Colonic mucosa (tissue), 4 donors: ENCODE measurements at regions not wholly inside any gene's neighbourhood (a gene's known extent, or its start where the extent isn't known, plus 50 kb on each side); places are given as distances from the start of the nearest gene placed in this dataset.

Experiments
- DNase-seq: peaks from one replicate; pipeline ENCODE4 v3.0.0-alpha.2; 2020
- H3K27ac ChIP-seq: fragments of 200-600 bp; one replicate; pipeline ENCODE4 v1.8.0; 2021
- H3K27me3 ChIP-seq: fragments of 200-600 bp; one replicate; pipeline ENCODE4 v1.8.0; 2021
- H3K36me3 ChIP-seq: fragments of 200-600 bp; one replicate; pipeline ENCODE4 v1.8.0; 2021
- H3K4me1 ChIP-seq: fragments of 200-600 bp; one replicate; pipeline ENCODE4 v1.8.0; 2021; ENCODE audit warnings: mild to moderate bottlenecking
- H3K4me3 ChIP-seq: fragments of 200-600 bp; one replicate; pipeline ENCODE4 v1.8.0; 2021
- H3K9ac ChIP-seq, 2 donors: one replicate each; pipeline ENCODE4 v1.7.0; 2013; ENCODE audit warnings: control low read depth in 2 of 2, low read depth in 2 of 2, low read length in 2 of 2
- H3K9me3 ChIP-seq: fragments of 200-600 bp; one replicate; pipeline ENCODE4 v1.8.0; 2021
- CTCF ChIP-seq: fragments of 200-600 bp; IDR thresholded peaks from one replicate; pipeline ENCODE4 v1.8.0; 2022; ENCODE audit warnings: antibody characterized with exemption, mild to moderate bottlenecking
- intact Hi-C: fragments of 100-400 bp; cut with DNase I; formaldehyde crosslinking; loops from one replicate; pipeline ENCODE4 v1.14.1; 2022
- donor health status: healthy.
- donor health status: DM: no; HTN: no; CAD: no.
- donor health status: DM: no; HTN: no; CAD: no.

- Histone ChIP-seq H3K4me1 (no peaks in the 10 kb centered on the region), H3K9me3 (no peaks in the 10 kb centered on the region), H3K9ac (no peak overlapping the region), H3K4me3 (no peak overlapping the region), H3K27ac (no peak overlapping the region), H3K36me3 (no peaks in the 10 kb centered on the region), H3K27me3 (no peaks in the 10 kb centered on the region)
- DNase-seq: peak; percentile 49
- intact Hi-C loops: loop anchor here (5.0 kb wide), 1 partner anchor 526 kb away; no protein-coding TSS in a partner anchor
- TF ChIP-seq CTCF: peak; percentile 65
Observed at GRCh38 chr19:29263305-29264135, 50.6 kb upstream of the UQCRFS1 start.

GRCh38 chr19:29264897-29265296 is 51.9 kb upstream of the UQCRFS1 start:
- Histone ChIP-seq H3K27me3 (no peaks in the 10 kb centered on the region), H3K9ac (no peak overlapping the region), H3K27ac (no peak overlapping the region), H3K36me3 (no peaks in the 10 kb centered on the region), H3K9me3 (no peaks in the 10 kb centered on the region), H3K4me1 (no peaks in the 10 kb centered on the region), H3K4me3 (no peak overlapping the region)
- no peak for TF ChIP-seq CTCF
- DNase-seq: no peak
- intact Hi-C loops: loop anchor here (5.0 kb wide), 1 partner anchor 528 kb away; no protein-coding TSS in a partner anchor

GRCh38 chr19:29265436-29265835 is 52.5 kb upstream of the UQCRFS1 start:
- TF ChIP-seq CTCF: no peak

GRCh38 chr19:29266001-29266400 is 53.0 kb upstream of the UQCRFS1 start:
- no peaks in the 10 kb centered on the region for H3K9me3 ChIP-seq
- H3K36me3 ChIP-seq: no peaks in the 10 kb centered on the region
- H3K9ac ChIP-seq: no peak overlapping the region
- H3K27me3 ChIP-seq: no peaks in the 10 kb centered on the region
- DNase-seq: no peak
- no peaks in the 10 kb centered on the region for H3K4me1 ChIP-seq
- H3K27ac ChIP-seq: no peak overlapping the region
- intact Hi-C loops: no loop called here
- TF ChIP-seq CTCF: no peak
- no peak overlapping the region for H3K4me3 ChIP-seq

More at GRCh38 chr19:29265436-29265835, 52.5 kb upstream of the UQCRFS1 start:
- no peaks in the 10 kb centered on the region for H3K27me3 ChIP-seq
- DNase-seq: no peak
- intact Hi-C loops: no loop called here
- H3K36me3 ChIP-seq: no peaks in the 10 kb centered on the region
- H3K27ac ChIP-seq: no peak overlapping the region
- H3K9me3 ChIP-seq: no peaks in the 10 kb centered on the region
- H3K4me1 ChIP-seq: no peaks in the 10 kb centered on the region
- no peak overlapping the region for H3K9ac ChIP-seq
- H3K4me3 ChIP-seq: no peak overlapping the region

- no peak overlapping the region for H3K27ac ChIP-seq
- no peaks in the 10 kb centered on the region for H3K27me3 ChIP-seq
- intact Hi-C loops: no loop called here
Observed at GRCh38 chr19:29266603-29267002, 53.7 kb upstream of the UQCRFS1 start.

More at GRCh38 chr19:29266603-29267002, 53.7 kb upstream of the UQCRFS1 start:
- H3K9ac ChIP-seq: no peak overlapping the region
- no peaks in the 10 kb centered on the region for H3K9me3 ChIP-seq
- no peak for DNase-seq
- no peaks in the 10 kb centered on the region for H3K4me1 ChIP-seq
- TF ChIP-seq CTCF: no peak
- H3K36me3 ChIP-seq: no peaks in the 10 kb centered on the region
- no peak overlapping the region for H3K4me3 ChIP-seq
